Tibial nerve (tissue), 4 donors: ENCODE measurements at regions not wholly inside any gene's neighbourhood (a gene's known extent, or its start where the extent isn't known, plus 50 kb on each side); places are given as distances from the start of the nearest gene placed in this dataset.

Experiments used
- DNase-seq, 2 donors: peaks; one replicate each; pipeline ENCODE4 v3.0.0-alpha.2; 2019; ENCODE audit warnings: low spot score in 2 of 2
- H3K27ac ChIP-seq, 4 donors: fragments of 200-600 bp; sonication (generic) in 3 of 4; one replicate each; pipeline ENCODE4 v1.5.1; 2017 to 2019; ENCODE audit warnings: mild to moderate bottlenecking in 1 of 4
- H3K27me3 ChIP-seq, 2 donors: fragments of 200-600 bp; sonication (generic) in 1 of 2; one replicate each; pipeline versions ENCODE4 v1.5.1 to v1.6.0; 2017 to 2019
- H3K36me3 ChIP-seq, 3 donors: fragments of 200-600 bp; sonication (generic); one replicate each; pipeline ENCODE4 v1.5.1; 2018 to 2019
- H3K4me1 ChIP-seq, 4 donors: fragments of 200-600 bp; sonication (generic) in 3 of 4; one replicate each; pipeline ENCODE4 v1.5.1; 2017 to 2019
- H3K4me3 ChIP-seq, 4 donors: fragments of 200-600 bp; sonication (generic) in 3 of 4; one replicate each; pipeline ENCODE4 v1.5.1; 2017 to 2019; ENCODE audit warnings: mild to moderate bottlenecking in 1 of 4, moderate library complexity in 1 of 4
- H3K9me3 ChIP-seq, 4 donors: fragments of 200-600 bp; sonication (generic) in 3 of 4; one replicate each; pipeline ENCODE4 v1.5.1; 2017 to 2019
- EP300 ChIP-seq, 2 donors: sonication (generic); formaldehyde crosslinking; IDR thresholded peaks; one replicate each; pipeline ENCODE4 v1.6.1; 2017; ENCODE audit warnings: antibody characterized with exemption in 2 of 2, mild to moderate bottlenecking in 1 of 2
- POLR2A ChIP-seq, 2 donors: fragments of 450-650 bp; IDR thresholded peaks; one replicate each; pipeline ENCODE4 v1.6.1; 2017; ENCODE audit warnings: antibody characterized with exemption in 2 of 2, mild to moderate bottlenecking in 2 of 2, moderate library complexity in 2 of 2
- WGBS, 2 donors: methylation state at CpG; one replicate each; pipeline ENCODE4 v1.1.5; 2018; 5-methylcytosine and 5-hydroxymethylcytosine counted together
- TF ChIP-seq, protein P1 (sequence below), 5 experiments: fragments of 200-600 bp in 3 of 5; fragments of 450-650 bp in 2 of 5; sonication (generic) in 3 of 5; IDR thresholded peaks; one replicate each; pipeline ENCODE4 v1.5.1; 2016 to 2019; ENCODE audit warnings: antibody characterized with exemption in 5 of 5, mild to moderate bottlenecking in 3 of 5, moderate library complexity in 2 of 5

DNA sequence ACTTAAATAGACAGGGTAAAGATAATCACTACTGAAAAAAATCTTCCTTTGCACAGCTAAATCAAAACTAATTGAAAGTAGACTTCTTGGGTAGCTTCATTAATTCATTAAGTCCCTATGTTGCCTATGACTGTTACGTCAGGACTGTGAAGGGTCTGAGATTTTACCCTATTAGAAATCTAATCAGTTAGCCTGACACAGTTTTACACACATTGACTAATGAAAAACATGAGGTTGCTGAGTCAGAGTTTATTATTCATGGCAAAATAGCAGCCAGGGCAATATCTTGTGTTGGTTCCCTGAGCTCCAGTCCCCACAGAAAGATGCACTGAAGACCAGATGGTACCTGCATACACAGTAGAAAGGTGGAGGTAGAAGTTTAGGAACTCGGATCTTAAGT lies 262.5 kb upstream of the ZP4 start:
- no peaks in the 10 kb centered on the region for H3K4me1 ChIP-seq
- H3K27me3 ChIP-seq, result no peaks in the 10 kb centered on the region
- 84 to 94% methylated on average over 2 of the region's 2 CpGs for WGBS, 2 donors
- H3K9me3 ChIP-seq, result no peaks in the 10 kb centered on the region
- no peak for DNase-seq
- H3K27ac ChIP-seq, result no peak overlapping the region
- H3K4me3 ChIP-seq, result no peak overlapping the region
- no peaks in the 10 kb centered on the region for H3K36me3 ChIP-seq
- TF ChIP-seq, protein P1, sequence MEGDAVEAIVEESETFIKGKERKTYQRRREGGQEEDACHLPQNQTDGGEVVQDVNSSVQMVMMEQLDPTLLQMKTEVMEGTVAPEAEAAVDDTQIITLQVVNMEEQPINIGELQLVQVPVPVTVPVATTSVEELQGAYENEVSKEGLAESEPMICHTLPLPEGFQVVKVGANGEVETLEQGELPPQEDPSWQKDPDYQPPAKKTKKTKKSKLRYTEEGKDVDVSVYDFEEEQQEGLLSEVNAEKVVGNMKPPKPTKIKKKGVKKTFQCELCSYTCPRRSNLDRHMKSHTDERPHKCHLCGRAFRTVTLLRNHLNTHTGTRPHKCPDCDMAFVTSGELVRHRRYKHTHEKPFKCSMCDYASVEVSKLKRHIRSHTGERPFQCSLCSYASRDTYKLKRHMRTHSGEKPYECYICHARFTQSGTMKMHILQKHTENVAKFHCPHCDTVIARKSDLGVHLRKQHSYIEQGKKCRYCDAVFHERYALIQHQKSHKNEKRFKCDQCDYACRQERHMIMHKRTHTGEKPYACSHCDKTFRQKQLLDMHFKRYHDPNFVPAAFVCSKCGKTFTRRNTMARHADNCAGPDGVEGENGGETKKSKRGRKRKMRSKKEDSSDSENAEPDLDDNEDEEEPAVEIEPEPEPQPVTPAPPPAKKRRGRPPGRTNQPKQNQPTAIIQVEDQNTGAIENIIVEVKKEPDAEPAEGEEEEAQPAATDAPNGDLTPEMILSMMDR (IDR thresholded peaks at IDR 0.05), result no peak
- TF ChIP-seq POLR2A (IDR thresholded peaks at IDR 0.05) (no peak), EP300 (IDR thresholded peaks at IDR 0.05) (no peak)

DNA sequence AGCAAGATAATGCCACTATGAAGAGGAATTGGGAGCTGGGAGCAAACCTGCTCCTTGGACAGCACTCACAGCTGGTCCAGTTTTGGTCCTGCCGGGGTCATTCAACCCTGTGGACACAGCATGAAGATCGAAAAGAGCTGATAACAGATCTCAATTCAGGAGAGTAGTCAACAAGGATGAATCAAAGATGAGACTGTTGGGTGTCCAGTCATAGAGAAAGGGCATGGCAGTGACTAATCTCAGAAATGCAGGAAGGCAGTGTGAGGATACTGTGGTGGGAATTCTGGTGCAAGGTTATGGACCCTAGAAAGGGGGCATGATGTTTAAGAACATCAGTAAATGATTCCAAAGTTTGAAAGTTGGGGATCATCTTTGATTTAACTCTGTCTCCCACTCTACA lies 261.4 kb upstream of the ZP4 start:
- TF ChIP-seq EP300 (IDR thresholded peaks at IDR 0.05) (no peak), POLR2A (IDR thresholded peaks at IDR 0.05) (no peak)
- TF ChIP-seq, protein P1 (IDR thresholded peaks at IDR 0.05), result no peak
- Histone ChIP-seq H3K4me3 (no peak overlapping the region), H3K9me3 (no peaks in the 10 kb centered on the region), H3K36me3 (no peaks in the 10 kb centered on the region), H3K4me1 (no peaks in the 10 kb centered on the region), H3K27ac (no peak overlapping the region), H3K27me3 (no peaks in the 10 kb centered on the region)
- DNase-seq, result no peak
- 81 to 84% methylated on average over 2 of the region's 2 CpGs for WGBS, 2 donors

DNA sequence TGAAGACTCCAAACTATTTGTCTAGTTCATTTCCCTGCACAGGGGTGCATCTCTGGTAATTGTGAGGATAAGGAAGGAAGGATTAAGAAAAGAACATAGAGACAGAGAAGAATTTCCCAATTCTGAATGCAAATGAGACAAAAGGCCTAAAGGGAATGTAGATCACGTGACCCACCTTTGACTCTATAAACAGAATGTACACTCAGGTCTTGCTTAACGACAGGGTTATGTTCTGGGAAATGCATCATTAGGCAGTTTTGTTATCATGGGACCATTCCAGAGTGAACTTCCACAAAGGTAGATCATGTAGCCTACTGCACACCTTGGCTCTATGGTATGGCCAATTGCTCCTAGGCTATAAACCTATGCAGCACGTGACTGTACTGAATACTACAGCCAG lies 252.3 kb upstream of the ZP4 start:
- Histone ChIP-seq H3K4me1 (no peaks in the 10 kb centered on the region), H3K27ac (no peak overlapping the region), H3K4me3 (no peak overlapping the region), H3K9me3 (no peaks in the 10 kb centered on the region), H3K27me3 (no peaks in the 10 kb centered on the region), H3K36me3 (no peaks in the 10 kb centered on the region)
- no peak for DNase-seq
- 57 to 76% methylated on average over 3 of the region's 3 CpGs for WGBS, 2 donors
- TF ChIP-seq EP300 (IDR thresholded peaks at IDR 0.05) (no peak), POLR2A (IDR thresholded peaks at IDR 0.05) (no peak)
- TF ChIP-seq, protein P1 (IDR thresholded peaks at IDR 0.05), result no peak

DNA sequence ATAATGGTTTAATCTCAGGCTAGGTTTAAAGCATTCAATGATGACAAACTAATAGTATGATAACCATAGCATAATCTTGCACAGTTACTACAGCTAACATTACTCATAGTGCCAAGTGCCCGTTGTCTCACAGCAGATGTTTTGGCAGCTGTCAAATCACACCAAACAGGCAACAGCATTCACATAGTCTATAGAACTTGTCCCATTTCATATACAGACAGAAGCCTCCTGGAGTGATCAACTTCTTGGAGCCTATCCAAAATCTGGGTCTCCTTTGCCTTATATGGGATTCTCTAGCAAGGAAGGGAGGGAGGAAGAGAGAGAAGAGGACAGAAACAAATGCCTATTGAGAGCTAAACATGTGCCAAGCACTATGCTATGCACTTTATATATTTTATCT lies 250.6 kb upstream of the ZP4 start:
- no peak overlapping the region for H3K27ac ChIP-seq
- H3K27me3 ChIP-seq, result no peaks in the 10 kb centered on the region
- no peak for TF ChIP-seq EP300 (IDR thresholded peaks at IDR 0.05)
- TF ChIP-seq POLR2A (IDR thresholded peaks at IDR 0.05), result no peak
- H3K36me3 ChIP-seq, result no peaks in the 10 kb centered on the region
- DNase-seq, result no peak
- WGBS, 2 donors, result 44 to 71% methylated on average over 1 of the region's 1 CpG
- no peaks in the 10 kb centered on the region for H3K4me1 ChIP-seq
- no peak overlapping the region for H3K4me3 ChIP-seq
- H3K9me3 ChIP-seq, result no peaks in the 10 kb centered on the region

DNA sequence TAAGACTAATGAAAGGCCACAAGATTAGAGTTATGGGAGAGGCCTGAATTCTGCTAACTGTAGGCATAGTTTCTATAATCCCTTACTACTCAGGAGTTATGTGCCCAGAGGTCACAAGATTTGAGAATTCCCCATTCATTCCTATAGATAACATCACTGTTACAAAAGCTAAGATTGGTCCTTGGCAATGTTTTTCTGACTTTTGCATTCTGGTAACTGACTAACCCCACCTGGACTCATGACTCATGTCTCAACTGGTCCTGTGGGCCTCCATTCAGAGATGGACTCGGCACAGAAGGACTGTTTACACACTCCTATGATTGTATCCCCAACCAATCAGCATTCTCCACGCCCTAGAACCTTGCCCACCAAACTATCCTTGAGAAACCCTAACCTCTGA lies 249.0 kb upstream of the ZP4 start:
- no peak for DNase-seq
- no peaks in the 10 kb centered on the region for H3K36me3 ChIP-seq
- no peaks in the 10 kb centered on the region for H3K27me3 ChIP-seq
- H3K4me1 ChIP-seq, result no peaks in the 10 kb centered on the region
- H3K9me3 ChIP-seq, result no peaks in the 10 kb centered on the region
- no peak overlapping the region for H3K27ac ChIP-seq
- 32 to 38% methylated on average over 2 of the region's 2 CpGs for WGBS, 2 donors
- TF ChIP-seq EP300 (IDR thresholded peaks at IDR 0.05) (no peak), POLR2A (IDR thresholded peaks at IDR 0.05) (no peak)
- TF ChIP-seq, protein P1 (IDR thresholded peaks at IDR 0.05), result no peak
- H3K4me3 ChIP-seq, result no peak overlapping the region

DNA sequence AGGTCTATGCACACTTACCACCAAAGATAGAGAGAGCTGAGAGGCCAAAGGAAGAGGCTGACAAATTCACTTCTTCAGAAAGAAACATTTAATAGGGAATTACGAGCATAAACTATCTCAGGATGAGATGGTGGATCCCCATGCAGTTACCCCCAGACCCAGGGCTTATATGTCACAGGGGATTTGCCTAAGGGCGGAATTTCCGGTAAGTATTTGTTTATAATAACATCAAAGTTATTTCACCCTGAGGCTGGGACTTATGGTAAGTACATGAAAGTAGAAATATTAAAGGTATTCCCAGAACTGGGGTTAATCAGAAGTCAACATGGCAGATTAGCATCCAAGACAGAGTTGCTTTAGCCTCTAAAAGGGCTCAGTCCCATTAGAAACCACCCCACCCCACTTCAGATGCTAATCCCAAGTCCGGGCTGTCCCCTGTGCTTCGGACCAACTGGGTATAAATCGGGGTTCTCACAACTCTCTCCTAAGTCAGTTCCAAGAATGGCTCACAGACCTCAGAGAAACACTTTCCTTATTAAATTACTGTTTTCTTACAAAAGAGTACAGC lies 247.4 kb upstream of the ZP4 start:
- H3K9me3 ChIP-seq, result no peaks in the 10 kb centered on the region
- no peaks in the 10 kb centered on the region for H3K27me3 ChIP-seq
- no peak overlapping the region for H3K4me3 ChIP-seq
- H3K4me1 ChIP-seq, result no peaks in the 10 kb centered on the region
- H3K27ac ChIP-seq, result no peak overlapping the region
- TF ChIP-seq POLR2A (IDR thresholded peaks at IDR 0.05), result no peak
- TF ChIP-seq, protein P1 (IDR thresholded peaks at IDR 0.05), result no peak
- no peak for TF ChIP-seq EP300 (IDR thresholded peaks at IDR 0.05)
- 90 to 91% methylated on average over 6 of the region's 6 CpGs for WGBS, 2 donors
- DNase-seq, result no peak
- H3K36me3 ChIP-seq, result no peaks in the 10 kb centered on the region
